A549 (cell line): ENCODE measurements at regions not wholly inside any gene's neighbourhood (a gene's known extent, or its start where the extent isn't known, plus 50 kb on each side); places are given as distances from the start of the nearest gene placed in this dataset.
A peak's percentile ranks its signal among the peaks of the same experiment; 100 is the strongest.
"Not testable (repeated sequence)": the region's sequence is repeated elsewhere in the genome, so short reads cannot be mapped to it uniquely, and the experiment has no call there.

Experiments
- ATAC-seq, 2 experiments: fragments of 200-7000 bp in 1 of 2; fragments of >200 bp in 1 of 2; cut with Nextera tagmentation in 1 of 2; cut with Tn5 transposase in 1 of 2; 3 replicates each; pipeline versions ENCODE4 v1.8.0 to v1.9.1; 2018 to 2020; ENCODE audit warnings: mild to moderate bottlenecking in 1 of 2, moderate library complexity in 1 of 2
- CTCF ChIA-PET: fragments of 300-600 bp; sonication (Branson Sonifier 250); formaldehyde crosslinking; extraction: SDS; loops from one replicate; lab custom pipeline; 2021; ENCODE audit warnings: antibody characterized with exemption, inconsistent platforms; lab: Yijun Ruan, JAX
- POLR2A ChIA-PET: fragments of 350-600 bp; formaldehyde crosslinking; extraction: SDS; loops from one replicate; lab custom pipeline; 2021; ENCODE audit warnings: antibody characterized with exemption, inconsistent platforms; lab: Yijun Ruan, JAX
- DNase-seq, 2 experiments: peaks; one replicate each; pipeline versions ENCODE4 v3.0.0 to v3.0.0-alpha.2; 2011 to 2016; ENCODE audit warnings: low read depth in 1 of 2, low spot score in 1 of 2
- FAIRE-seq: peaks from 2 replicates; lab custom pipeline; 2011; peaks lifted over from hg19 to GRCh38; lab: Jason Lieb, UNC
- H3K27ac ChIP-seq, 2 experiments: fragments of >200 bp; sonication (Bioruptor Twin); formaldehyde crosslinking; 3 replicates each; pipeline ENCODE4 v1.5.1; 2016 to 2017
- H3K4me1 ChIP-seq: fragments of >200 bp; sonication (Bioruptor Twin); formaldehyde crosslinking; 3 replicates; pipeline ENCODE4 v1.6.1; 2016
- H3K4me2 ChIP-seq: fragments of >200 bp; sonication (Bioruptor Twin); formaldehyde crosslinking; 3 replicates; pipeline ENCODE4 v1.6.1; 2016
- H3K4me3 ChIP-seq: fragments of >200 bp; sonication (Bioruptor Twin); formaldehyde crosslinking; 3 replicates; pipeline ENCODE4 v1.5.1; 2016
- H3K9me3 ChIP-seq: fragments of >200 bp; sonication (Bioruptor Twin); formaldehyde crosslinking; 3 replicates; pipeline ENCODE4 v1.6.1; 2016
- BCL3 ChIP-seq: fragments of >200 bp; sonication (Bioruptor Twin); formaldehyde crosslinking; IDR thresholded peaks from 3 replicates; pipeline ENCODE4 v1.6.1; 2016
- CBX2 ChIP-seq: fragments of 200-600 bp; sonication (generic); IDR thresholded peaks from 2 replicates; pipeline ENCODE4 v1.6.1; 2016; ENCODE audit warnings: low read depth, mild to moderate bottlenecking, borderline replicate concordance
- E2F6 ChIP-seq: IDR thresholded peaks from 2 replicates; pipeline ENCODE4 v1.6.1; 2012; ENCODE audit warnings: low read depth, borderline replicate concordance
- EHF ChIP-seq: fragments of 250-450 bp; sonication (Bioruptor Pico); IDR thresholded peaks from 2 replicates; pipeline ENCODE4 v1.5.0; 2020; ENCODE audit warnings: mild to moderate bottlenecking
- FOSB ChIP-seq: fragments of 250-450 bp; sonication (Bioruptor Pico); IDR thresholded peaks from 2 replicates; pipeline ENCODE4 v1.5.0; 2020; ENCODE audit warnings: mild to moderate bottlenecking, moderate library complexity
- HDAC2 ChIP-seq: fragments of 200-600 bp; sonication (generic); IDR thresholded peaks from 2 replicates; pipeline ENCODE4 v1.6.1; 2016
- HMGXB4 ChIP-seq: fragments of 250-450 bp; sonication (Bioruptor Pico); IDR thresholded peaks from 2 replicates; pipeline ENCODE4 v1.5.0; 2021; ENCODE audit warnings: mild to moderate bottlenecking, moderate library complexity, borderline replicate concordance
- HOXB5 ChIP-seq: fragments of 250-450 bp; sonication (Bioruptor Pico); IDR thresholded peaks from 2 replicates; pipeline ENCODE4 v1.5.0; 2020; ENCODE audit warnings: mild to moderate bottlenecking, moderate library complexity
- JUN ChIP-seq, 2 experiments: fragments of >200 bp; sonication (Bioruptor Twin); formaldehyde crosslinking; IDR thresholded peaks; 2 replicates in 1 of 2; 3 replicates in 1 of 2; pipeline ENCODE4 v1.6.1; 2016 to 2017
- KDM1A ChIP-seq: fragments of 200-600 bp; sonication (generic); IDR thresholded peaks from 2 replicates; pipeline ENCODE4 v1.6.1; 2016; ENCODE audit warnings: low read depth, mild to moderate bottlenecking
- KDM5A ChIP-seq: fragments of 200-600 bp; sonication (generic); IDR thresholded peaks from 2 replicates; pipeline ENCODE4 v1.6.1; 2016; ENCODE audit warnings: antibody characterized with exemption, mild to moderate bottlenecking
- MAFK ChIP-seq: fragments of 450-650 bp; IDR thresholded peaks from 2 replicates; pipeline ENCODE4 v1.6.1; 2014; ENCODE audit not compliant: partially characterized antibody
- NFE2L2 ChIP-seq: fragments of 150-350 bp; conservative IDR thresholded peaks from 2 replicates; pipeline ENCODE4 v1.6.1; 2014; ENCODE audit warnings: low read length
- NPAS2 ChIP-seq: fragments of 250-450 bp; sonication (Bioruptor Pico); IDR thresholded peaks from 2 replicates; pipeline ENCODE4 v1.8.0; 2022; ENCODE audit warnings: mild to moderate bottlenecking, moderate library complexity, borderline replicate concordance
- NR3C1 ChIP-seq: fragments of >200 bp; sonication (Bioruptor Twin); formaldehyde crosslinking; IDR thresholded peaks from 3 replicates; pipeline ENCODE4 v1.6.1; 2017
- PBX3 ChIP-seq: IDR thresholded peaks from 2 replicates; pipeline ENCODE4 v1.6.1; 2012
- PHF8 ChIP-seq: fragments of 200-600 bp; sonication (generic); IDR thresholded peaks from 2 replicates; pipeline ENCODE4 v1.6.1; 2016; ENCODE audit warnings: low read depth, mild to moderate bottlenecking, antibody characterized with exemption, moderate library complexity, borderline replicate concordance
- POLR2A ChIP-seq: IDR thresholded peaks from 2 replicates; pipeline ENCODE4 v1.6.1; 2012; ENCODE audit warnings: mild to moderate bottlenecking, low read length
- RAD21 ChIP-seq, 2 experiments: fragments of >200 bp in 1 of 2; sonication (Bioruptor Twin) in 1 of 2; formaldehyde crosslinking in 1 of 2; IDR thresholded peaks in 1 of 2; conservative IDR thresholded peaks in 1 of 2; 2 replicates in 1 of 2; 3 replicates in 1 of 2; pipeline ENCODE4 v1.6.1; 2012 to 2018; ENCODE audit warnings: inconsistent platforms in 1 of 2
- RARB ChIP-seq: fragments of 250-450 bp; sonication (Bioruptor Pico); IDR thresholded peaks from 2 replicates; pipeline ENCODE4 v1.8.0; 2021; ENCODE audit warnings: mild to moderate bottlenecking, moderate library complexity
- REST ChIP-seq: fragments of 200-600 bp; sonication (generic); IDR thresholded peaks from 2 replicates; pipeline ENCODE4 v1.6.1; 2016; ENCODE audit warnings: antibody characterized with exemption, mild to moderate bottlenecking, moderate library complexity
- SREBF2 ChIP-seq: fragments of 450-650 bp; IDR thresholded peaks from 2 replicates; pipeline ENCODE4 v1.6.1; 2014; ENCODE audit warnings: mild to moderate bottlenecking, moderate library complexity
- TP53 ChIP-seq: fragments of 250-450 bp; sonication (Bioruptor Pico); IDR thresholded peaks from 2 replicates; pipeline ENCODE4 v1.5.0; 2021; ENCODE audit warnings: mild to moderate bottlenecking, moderate library complexity
- USF2 ChIP-seq: fragments of 450-650 bp; IDR thresholded peaks from 2 replicates; pipeline ENCODE4 v1.6.1; 2014; ENCODE audit warnings: antibody characterized with exemption
- ZNF302 ChIP-seq: fragments of 250-450 bp; sonication (Bioruptor Pico); IDR thresholded peaks from 2 replicates; pipeline ENCODE4 v1.9.0; 2021; ENCODE audit warnings: inconsistent platforms, mild to moderate bottlenecking, moderate library complexity
- WGBS: methylation state at CpG from one replicate; pipeline ENCODE4 v1.1.6; 2017; ENCODE audit errors: missing lambda C conversion rate; 5-methylcytosine and 5-hydroxymethylcytosine counted together

- no peak for ATAC-seq
- 0 out of 3 replicates have a peak, but pooled peaks cover 4% of the 10 kb centered on the region for H3K9me3 ChIP-seq
- FAIRE-seq: no peak
- 72% methylated on average over 1 of the region's 1 CpG for WGBS
- peak in 1 of 2 experiments; percentile 8 for DNase-seq
- POLR2A ChIA-PET: no interaction called here
- no peak for TF ChIP-seq PBX3
- no peak for TF ChIP-seq KDM1A
- TF ChIP-seq SREBF2: no peak
- TF ChIP-seq RARB (CRISPR knock-in tag): no peak
- TF ChIP-seq, all 56 proteins: peak for 0
- CTCF ChIA-PET: interaction anchor here (0.9 to 1.0 kb wide), 2 partner anchors 33 to 61 kb away, joined by 3 read pairs; no protein-coding TSS in a partner anchor
- no peak overlapping the region for H3K4me2 ChIP-seq
- no peak overlapping the region for H3K27ac ChIP-seq
- H3K4me3 ChIP-seq: no peak overlapping the region
- H3K4me1 ChIP-seq: no peaks in the 10 kb centered on the region
These were observed 54.6 kb downstream of the DKK1 start for GRCh38 chr10:52368725-52369124.

- H3K4me1 ChIP-seq: peaks cover 19% of the 10 kb centered on the region; the same call in 2 of the 3 replicates
- FAIRE-seq, POLR2A ChIA-PET, H3K27ac ChIP-seq, DNase-seq, H3K4me2 ChIP-seq, H3K9me3 ChIP-seq, ATAC-seq, CTCF ChIA-PET, H3K4me3 ChIP-seq: not testable (repeated sequence)
- WGBS: 75% methylated on average over 2 of the region's 2 CpGs
- peak; percentile 57 for TF ChIP-seq MAFK
These were observed 60.1 kb downstream of the DKK1 start for GRCh38 chr10:52374207-52374606.

- Histone ChIP-seq H3K9me3 (0 out of 3 replicates have a peak, but pooled peaks cover 5% of the 10 kb centered on the region), H3K4me3 (no peak overlapping the region), H3K4me1 (peaks cover 22% of the 10 kb centered on the region; the same call in 2 of the 3 replicates), H3K27ac (no peak overlapping the region), H3K4me2 (0 out of 3 replicates have a peak overlapping the region, but pooled peaks have one; percentile 8)
- DNase-seq (no peak), ATAC-seq (no peak), FAIRE-seq (peak; percentile 39)
- ChIA-PET POLR2A (no interaction called here), CTCF (no interaction called here)
- 51% methylated on average over 2 of the region's 2 CpGs for WGBS
- TF ChIP-seq ZNF302 (CRISPR knock-in tag): no peak
- TF ChIP-seq NR3C1: no peak
- no peak for TF ChIP-seq FOSB (CRISPR knock-in tag)
- TF ChIP-seq JUN (IDR thresholded peaks at IDR 0.05): no peak
- TF ChIP-seq HMGXB4 (CRISPR knock-in tag): no peak
- no peak for TF ChIP-seq POLR2A
- no peak for TF ChIP-seq CBX2
- TF ChIP-seq KDM5A: no peak
- no peak for TF ChIP-seq TP53 (CRISPR knock-in tag)
- TF ChIP-seq USF2: no peak
- no peak for TF ChIP-seq EHF (CRISPR knock-in tag)
- TF ChIP-seq E2F6: no peak
- no peak for TF ChIP-seq PHF8
- TF ChIP-seq BCL3: no peak
- TF ChIP-seq NPAS2 (CRISPR knock-in tag): no peak
- TF ChIP-seq HOXB5 (CRISPR knock-in tag): no peak
- TF ChIP-seq HDAC2: no peak
- no peak for TF ChIP-seq REST
- TF ChIP-seq NFE2L2: no peak
- TF ChIP-seq RAD21 (conservative IDR thresholded peaks at IDR 0.05 in 1 of 2, IDR thresholded peaks at IDR 0.05 in 1 of 2): no peak
These were observed 62.7 kb downstream of the DKK1 start for GRCh38 chr10:52376694-52377354.
